HG03520 (cell line): ENCODE measurements at regions not wholly inside any gene's neighbourhood (a gene's known extent, or its start where the extent isn't known, plus 50 kb on each side); places are given as distances from the start of the nearest gene placed in this dataset.
"Not testable (repeated sequence)": the region's sequence is repeated elsewhere in the genome, so short reads cannot be mapped to it uniquely, and the experiment has no call there.

Source experiments
- ATAC-seq: cut with Tn5 transposase; IDR thresholded peaks from one replicate; pipeline ENCODE4 v1.9.1; 2021; ENCODE audit warnings: mild to moderate bottlenecking, moderate library complexity; ENCODE audit not compliant: unreplicated experiment

GRCh38 chr7:32765185-32765584 lies 126.4 kb downstream of the KBTBD2 start:
- no peak for ATAC-seq

DNA sequence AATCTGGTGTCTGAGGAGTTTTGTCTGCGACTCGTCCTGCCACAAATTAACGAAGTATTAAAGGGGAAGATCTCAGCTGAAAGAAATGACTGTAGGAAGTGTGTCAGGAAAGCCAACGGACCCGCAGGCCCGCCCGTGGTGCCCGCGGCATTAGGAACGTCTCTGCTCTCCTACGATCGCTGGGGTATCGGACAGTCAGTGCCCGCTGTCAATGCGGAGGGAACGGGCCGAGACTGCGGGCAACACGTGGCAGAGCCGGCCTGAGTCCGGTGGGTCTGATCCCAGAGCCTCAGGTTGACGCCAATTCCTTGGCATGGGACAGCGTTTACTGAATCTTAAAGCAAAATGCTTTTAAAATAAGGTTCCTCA lies 128.7 kb downstream of the KBTBD2 start:
- ATAC-seq: no peak

DNA sequence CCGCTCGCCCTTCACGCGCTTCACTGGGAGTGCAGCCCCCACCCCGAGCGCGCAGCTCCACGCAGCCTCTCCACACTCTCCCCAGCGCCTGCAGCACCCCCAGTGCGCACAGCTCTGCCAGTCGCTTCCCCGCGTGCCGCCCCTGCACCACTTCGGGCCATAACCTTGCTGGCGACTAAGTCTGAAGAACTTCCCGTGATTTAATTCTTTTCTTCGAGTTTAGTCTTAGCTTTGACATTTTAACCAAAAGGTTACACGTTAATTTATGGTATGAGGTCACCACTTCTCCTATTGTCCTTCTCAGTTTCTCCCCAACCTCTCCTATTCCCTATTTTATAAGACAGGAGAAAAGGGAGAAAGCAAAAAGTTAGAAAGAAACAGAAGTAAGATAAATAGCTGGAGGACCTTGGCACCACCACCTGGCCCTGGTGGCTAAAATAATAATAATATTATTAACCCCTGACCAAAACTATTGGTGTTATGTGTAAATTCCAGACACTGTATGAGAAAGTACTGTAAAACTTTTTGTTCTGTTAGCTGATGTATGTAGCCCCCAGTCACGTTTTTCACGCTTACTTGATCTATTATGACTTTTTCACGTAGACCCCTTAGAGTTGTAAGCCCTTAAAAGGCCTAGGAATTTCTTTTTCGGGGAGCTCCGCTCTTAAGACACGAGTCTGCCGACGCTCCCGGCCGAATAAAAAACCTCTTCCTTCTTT lies 129.2 kb downstream of the KBTBD2 start:
- ATAC-seq: not testable (repeated sequence)

- no peak for ATAC-seq
Measured at GRCh38 chr7:32761451-32762205, 129.9 kb downstream of the KBTBD2 start.

GRCh38 chr7:32760755-32761154 lies 130.8 kb downstream of the KBTBD2 start:
- not testable (repeated sequence) for ATAC-seq

- ATAC-seq: not testable (repeated sequence)
Measured at GRCh38 chr7:32759859-32760258, 131.7 kb downstream of the KBTBD2 start.

GRCh38 chr7:32753872-32754271 lies 137.7 kb downstream of the KBTBD2 start:
- not testable (repeated sequence) for ATAC-seq

DNA sequence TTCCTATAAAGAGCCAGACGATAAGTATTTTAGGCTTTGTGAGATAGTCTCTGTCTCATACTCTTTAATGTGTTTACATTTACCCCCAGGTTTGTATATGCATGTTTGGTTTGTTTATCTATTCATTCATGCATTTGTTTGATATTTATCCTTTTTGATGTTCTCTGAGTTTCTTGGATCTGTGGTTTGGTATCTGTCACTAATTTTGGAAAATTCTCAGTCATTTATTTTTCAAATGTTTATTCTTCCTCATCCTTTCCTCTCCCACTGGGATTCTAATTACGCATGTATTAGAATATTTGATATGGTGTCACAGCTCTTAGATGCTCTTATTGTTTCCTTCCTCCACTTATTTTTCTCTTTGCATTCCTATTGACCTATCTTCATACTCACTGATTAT lies 143.2 kb downstream of the KBTBD2 start:
- ATAC-seq: not testable (repeated sequence)

- not testable (repeated sequence) for ATAC-seq
Measured at GRCh38 chr7:32747443-32748148, 144.0 kb downstream of the KBTBD2 start.

GRCh38 chr7:32741853-32742476 lies 149.6 kb downstream of the KBTBD2 start:
- ATAC-seq: not testable (repeated sequence)

DNA sequence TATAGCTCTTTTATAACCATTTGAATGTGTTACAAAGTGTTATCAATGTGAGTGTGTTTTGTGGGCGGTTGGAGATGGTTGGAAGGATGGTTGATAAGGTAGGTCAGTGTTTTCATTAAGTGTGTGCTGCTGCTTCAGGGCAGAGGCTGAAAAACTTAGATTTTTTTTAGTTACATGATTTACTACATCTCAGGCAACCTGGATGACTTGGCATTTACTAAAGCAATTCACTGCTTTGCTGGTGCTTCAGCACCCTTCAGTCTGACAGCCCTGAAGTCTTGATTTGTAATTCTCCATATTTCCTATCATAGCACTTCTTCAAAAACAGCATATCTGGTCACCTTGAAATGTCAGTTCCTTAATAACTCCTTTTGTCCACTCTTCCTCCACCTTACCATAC lies 151.8 kb downstream of the KBTBD2 start:
- not testable (repeated sequence) for ATAC-seq

- ATAC-seq: not testable (repeated sequence)
Measured at GRCh38 chr7:32738390-32738789, 153.2 kb downstream of the KBTBD2 start.

- ATAC-seq: not testable (repeated sequence)
Measured at GRCh38 chr7:32732767-32733166, 158.8 kb downstream of the KBTBD2 start.

DNA sequence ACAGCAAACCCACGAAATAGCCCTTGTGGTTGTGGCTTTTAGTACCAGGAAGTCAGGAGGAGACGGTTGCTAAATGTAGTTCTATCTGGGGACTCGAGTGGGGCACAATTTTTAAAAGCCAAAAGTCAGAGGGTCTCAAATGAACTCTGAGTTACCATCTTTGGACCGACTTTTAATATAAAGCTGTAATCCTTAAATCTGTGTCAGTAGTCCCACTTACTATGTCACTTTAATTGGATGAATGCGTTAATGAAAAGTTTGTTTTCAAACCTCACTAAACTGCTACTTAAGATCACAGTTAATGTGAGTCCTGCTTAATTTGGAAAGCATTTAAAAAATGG lies 162.3 kb downstream of the KBTBD2 start:
- ATAC-seq: not testable (repeated sequence)

- peak; percentile 62 for ATAC-seq
Measured at GRCh38 chr7:32728412-32729334, 162.9 kb downstream of the KBTBD2 start.

- peak; percentile 49 for ATAC-seq
Measured at GRCh38 chr7:32727483-32728411, 163.8 kb downstream of the KBTBD2 start.

DNA sequence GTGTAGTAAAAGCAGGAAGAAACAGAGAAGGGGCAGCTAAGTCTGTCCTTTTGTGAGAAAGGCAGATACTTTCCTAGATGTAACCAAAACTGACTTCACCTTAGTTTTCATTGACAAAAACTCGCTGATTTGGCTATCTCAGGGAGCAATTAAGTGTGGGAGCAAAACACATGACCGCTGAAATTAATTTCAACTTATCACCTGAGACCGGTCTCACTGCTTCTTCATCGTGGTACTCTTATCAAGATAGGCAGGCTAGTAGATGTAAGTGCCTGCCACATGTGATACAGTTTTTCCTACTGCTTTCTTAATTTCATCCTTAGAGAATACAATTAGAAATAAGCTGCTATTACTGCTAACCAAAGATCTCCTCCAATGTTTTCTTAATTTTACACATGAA lies 168.7 kb downstream of the KBTBD2 start:
- ATAC-seq: not testable (repeated sequence)

- no peak for ATAC-seq
Measured at GRCh38 chr7:32694182-32694581, 197.4 kb downstream of the KBTBD2 start.
